ENCODE measurements at regions not wholly inside any gene's neighbourhood (a gene's known extent, or its start where the extent isn't known, plus 50 kb on each side); places are given as distances from the start of the nearest gene placed in this dataset.

- TF ChIP-seq, protein P1, sequence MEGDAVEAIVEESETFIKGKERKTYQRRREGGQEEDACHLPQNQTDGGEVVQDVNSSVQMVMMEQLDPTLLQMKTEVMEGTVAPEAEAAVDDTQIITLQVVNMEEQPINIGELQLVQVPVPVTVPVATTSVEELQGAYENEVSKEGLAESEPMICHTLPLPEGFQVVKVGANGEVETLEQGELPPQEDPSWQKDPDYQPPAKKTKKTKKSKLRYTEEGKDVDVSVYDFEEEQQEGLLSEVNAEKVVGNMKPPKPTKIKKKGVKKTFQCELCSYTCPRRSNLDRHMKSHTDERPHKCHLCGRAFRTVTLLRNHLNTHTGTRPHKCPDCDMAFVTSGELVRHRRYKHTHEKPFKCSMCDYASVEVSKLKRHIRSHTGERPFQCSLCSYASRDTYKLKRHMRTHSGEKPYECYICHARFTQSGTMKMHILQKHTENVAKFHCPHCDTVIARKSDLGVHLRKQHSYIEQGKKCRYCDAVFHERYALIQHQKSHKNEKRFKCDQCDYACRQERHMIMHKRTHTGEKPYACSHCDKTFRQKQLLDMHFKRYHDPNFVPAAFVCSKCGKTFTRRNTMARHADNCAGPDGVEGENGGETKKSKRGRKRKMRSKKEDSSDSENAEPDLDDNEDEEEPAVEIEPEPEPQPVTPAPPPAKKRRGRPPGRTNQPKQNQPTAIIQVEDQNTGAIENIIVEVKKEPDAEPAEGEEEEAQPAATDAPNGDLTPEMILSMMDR (IDR thresholded peaks at IDR 0.05) = no peak
- no peak for TF ChIP-seq POLR2AphosphoS5 (IDR thresholded peaks at IDR 0.05)
Observed at GRCh38 chr14:25882899-25883298, 714.9 kb downstream of the NOVA1 start.

Measured in gastroesophageal sphincter (tissue), 3 donors.